ENCODE measurements at regions not wholly inside any gene's neighbourhood (a gene's known extent, or its start where the extent isn't known, plus 50 kb on each side); places are given as distances from the start of the nearest gene placed in this dataset.

GRCh38 chr5:158623971-158624370, 475.7 kb downstream of the EBF1 start:
- no peak for DNase-seq (ENCODE audit: unreplicated experiment)
- ChIA-PET POLR2A (interaction anchor here (0.7 kb wide), 1 partner anchor 11 kb away, joined by 3 read pairs; no protein-coding TSS in a partner anchor), CTCF (interaction anchor here (0.6 to 1.3 kb wide), 6 partner anchors 17 to 549 kb away, joined by 3 to 4 read pairs (median 4); no protein-coding TSS in a partner anchor)
- TF ChIP-seq CTCF (IDR thresholded peaks at IDR 0.05; ENCODE audit: unreplicated experiment): no peak
- Mint-ChIP-seq H3K9me3 (ENCODE audit: unreplicated experiment) (no peaks in the 10 kb centered on the region), H3K36me3 (ENCODE audit: insufficient read depth, unreplicated experiment) (no peaks in the 10 kb centered on the region), H3K27ac (ENCODE audit: low read depth, unreplicated experiment) (no peak overlapping the region), H3K4me3 (ENCODE audit: unreplicated experiment) (no peak overlapping the region), H3K4me1 (ENCODE audit: insufficient read depth, unreplicated experiment) (no peaks in the 10 kb centered on the region), H3K27me3 (ENCODE audit: insufficient read depth, unreplicated experiment) (no peaks in the 10 kb centered on the region)
- intact Hi-C loops (cut with micrococcal nuclease): no loop called here
- no TSS peak for BruUV-seq (replicated peaks)

- H3K27ac Mint-ChIP-seq (ENCODE audit: low read depth, unreplicated experiment): no peak overlapping the region
- no TSS peak for BruUV-seq (replicated peaks)
- H3K4me3 Mint-ChIP-seq (ENCODE audit: unreplicated experiment): no peak overlapping the region
- H3K4me1 Mint-ChIP-seq (ENCODE audit: insufficient read depth, unreplicated experiment): no peaks in the 10 kb centered on the region
- H3K9me3 Mint-ChIP-seq (ENCODE audit: unreplicated experiment): no peaks in the 10 kb centered on the region
- ChIA-PET POLR2A (no interaction called here), CTCF (no interaction called here)
- no peak for TF ChIP-seq CTCF (IDR thresholded peaks at IDR 0.05; ENCODE audit: unreplicated experiment)
- intact Hi-C loops (cut with micrococcal nuclease): no loop called here
- H3K27me3 Mint-ChIP-seq (ENCODE audit: insufficient read depth, unreplicated experiment): no peaks in the 10 kb centered on the region
- no peaks in the 10 kb centered on the region for H3K36me3 Mint-ChIP-seq (ENCODE audit: insufficient read depth, unreplicated experiment)
- no peak for DNase-seq (ENCODE audit: unreplicated experiment)
Measured at GRCh38 chr5:158621391-158621790, 478.3 kb downstream of the EBF1 start.

GRCh38 chr5:158619083-158619788, 480.5 kb downstream of the EBF1 start:
- no peak for DNase-seq (ENCODE audit: unreplicated experiment)
- CTCF ChIA-PET: interaction anchor here (1.0 kb wide), 1 partner anchor 10 kb away, joined by 3 read pairs; no protein-coding TSS in a partner anchor
- Mint-ChIP-seq H3K9me3 (ENCODE audit: unreplicated experiment) (no peaks in the 10 kb centered on the region), H3K4me1 (ENCODE audit: insufficient read depth, unreplicated experiment) (no peaks in the 10 kb centered on the region), H3K36me3 (ENCODE audit: insufficient read depth, unreplicated experiment) (no peaks in the 10 kb centered on the region), H3K27ac (ENCODE audit: low read depth, unreplicated experiment) (no peak overlapping the region), H3K4me3 (ENCODE audit: unreplicated experiment) (no peak overlapping the region), H3K27me3 (ENCODE audit: insufficient read depth, unreplicated experiment) (no peaks in the 10 kb centered on the region)
- BruUV-seq (replicated peaks): no TSS peak
- no peak for TF ChIP-seq CTCF (IDR thresholded peaks at IDR 0.05; ENCODE audit: unreplicated experiment)
- POLR2A ChIA-PET: interaction anchor here (1.5 kb wide), 1 partner anchor 12 kb away, joined by 5 read pairs; no protein-coding TSS in a partner anchor
- intact Hi-C loops (cut with micrococcal nuclease): no loop called here

- no peaks in the 10 kb centered on the region for H3K9me3 Mint-ChIP-seq (ENCODE audit: unreplicated experiment)
- CTCF ChIA-PET: interaction anchor here (0.6 kb wide), 2 partner anchors 266 to 835 kb away, joined by 3 read pairs; no protein-coding TSS in a partner anchor
Measured at GRCh38 chr5:158618256-158618655, 481.5 kb downstream of the EBF1 start.

More at GRCh38 chr5:158618256-158618655, 481.5 kb downstream of the EBF1 start:
- no TSS peak for BruUV-seq (replicated peaks)
- intact Hi-C loops (cut with micrococcal nuclease): no loop called here
- no peak for DNase-seq (ENCODE audit: unreplicated experiment)
- Mint-ChIP-seq H3K36me3 (ENCODE audit: insufficient read depth, unreplicated experiment) (no peaks in the 10 kb centered on the region), H3K4me1 (ENCODE audit: insufficient read depth, unreplicated experiment) (no peaks in the 10 kb centered on the region), H3K27ac (ENCODE audit: low read depth, unreplicated experiment) (no peak overlapping the region), H3K27me3 (ENCODE audit: insufficient read depth, unreplicated experiment) (no peaks in the 10 kb centered on the region), H3K4me3 (ENCODE audit: unreplicated experiment) (no peak overlapping the region)
- POLR2A ChIA-PET: interaction anchor here (0.9 to 1.5 kb wide), 2 partner anchors 11 to 414 kb away, joined by 3 to 5 read pairs; no protein-coding TSS in a partner anchor
- no peak for TF ChIP-seq CTCF (IDR thresholded peaks at IDR 0.05; ENCODE audit: unreplicated experiment)
